ACHN (cell line): ENCODE measurements at regions not wholly inside any gene's neighbourhood (a gene's known extent, or its start where the extent isn't known, plus 50 kb on each side); places are given as distances from the start of the nearest gene placed in this dataset.
"Not testable (repeated sequence)": the region's sequence is repeated elsewhere in the genome, so short reads cannot be mapped to it uniquely, and the experiment has no call there.

Source experiments
- DNase-seq: peaks from one replicate; pipeline ENCODE4 v3.0.0-alpha.2; 2015
- in situ Hi-C: cut with HindIII; loops from 2 replicates; pipeline ENCODE4 v1.10.0; 2017; ENCODE audit warnings: low sequenced_read_pairs, low pct_ligation_motif_present, low pct_unique_long_range_greater_than_20kb

DNA sequence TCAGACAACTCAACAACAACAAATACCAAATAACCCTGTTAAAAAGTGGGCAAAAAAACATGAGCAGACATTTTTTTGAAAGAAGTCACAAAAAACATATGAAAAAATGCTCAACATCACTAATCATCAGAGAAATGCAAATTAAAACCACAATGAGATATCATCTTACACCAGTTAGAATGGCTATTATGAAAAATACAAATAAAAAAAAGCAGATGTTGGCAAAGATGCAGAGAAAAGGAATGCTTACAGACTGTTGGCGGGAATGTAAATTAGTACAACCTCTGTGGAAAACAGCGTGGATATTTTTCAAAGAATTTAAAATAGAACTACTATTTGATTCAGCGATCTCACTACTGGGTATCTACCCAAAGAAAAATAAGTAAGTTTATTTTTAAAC lies 114.0 kb downstream of the SLC38A4 start:
- no peak for DNase-seq
- in situ Hi-C loops: no loop called here

DNA sequence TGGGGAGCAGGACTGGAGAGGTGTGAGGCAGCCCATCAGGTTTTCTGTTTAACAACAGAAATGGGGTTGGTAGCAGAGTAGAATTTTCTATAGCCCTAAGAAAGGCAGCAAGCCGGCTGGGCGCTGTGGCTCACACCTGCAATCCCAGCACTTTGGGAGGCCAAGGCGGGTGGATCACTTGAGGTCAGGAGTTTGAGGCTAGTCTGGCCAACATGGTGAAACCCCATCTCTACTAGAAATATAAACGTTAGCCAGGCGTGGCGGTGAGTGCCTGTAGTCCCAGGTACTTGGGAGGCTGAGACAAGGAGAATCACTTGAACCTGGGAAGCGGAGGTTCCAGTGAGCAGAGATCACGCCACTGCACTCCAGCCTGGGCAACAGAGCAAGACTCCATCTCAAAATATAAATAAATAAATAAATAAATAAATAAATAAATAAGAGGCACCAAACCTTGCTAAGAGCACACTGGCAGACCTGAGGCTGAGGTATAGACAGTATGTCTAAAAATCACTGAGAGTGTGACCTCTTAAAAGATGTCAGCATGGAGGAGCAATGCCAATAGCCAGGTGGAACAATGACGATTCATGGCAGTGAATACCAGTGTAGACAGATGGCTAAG lies 115.6 kb downstream of the SLC38A4 start:
- no peak for DNase-seq

DNA sequence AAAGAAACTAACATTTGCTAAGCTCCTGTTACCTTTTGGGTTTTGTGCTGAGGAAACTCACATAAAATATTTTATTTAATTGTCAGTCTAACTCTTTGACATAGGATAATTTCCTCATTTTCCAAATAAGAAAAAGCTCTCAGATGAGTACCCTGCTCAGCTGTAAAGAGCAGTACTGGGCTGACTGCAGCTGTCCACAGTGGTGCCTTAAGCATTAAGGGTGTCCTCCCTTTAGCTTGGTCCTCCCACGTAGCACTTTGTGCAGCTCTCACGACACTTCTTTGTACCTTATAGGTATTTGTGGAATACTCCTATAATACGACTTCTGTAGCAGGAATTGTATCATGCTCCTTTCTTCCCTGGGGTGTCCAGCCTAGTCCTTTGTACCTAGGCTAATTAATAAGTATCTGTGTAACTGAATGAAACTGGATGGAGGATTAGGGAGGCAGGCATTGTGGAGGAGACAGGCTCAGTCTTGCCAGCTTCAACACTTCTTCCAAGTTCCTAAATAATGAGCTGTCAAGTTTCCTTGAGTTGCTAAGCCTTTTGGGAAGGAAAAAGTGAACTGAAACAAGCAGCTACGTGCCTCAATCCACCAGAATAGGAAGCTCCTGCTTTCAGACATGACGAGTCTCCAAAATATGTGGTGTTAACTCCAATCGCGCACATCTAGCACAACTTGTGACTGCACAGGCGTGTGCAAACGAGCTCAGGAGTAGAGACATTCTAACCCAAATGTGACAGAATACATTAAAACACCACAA lies 123.0 kb downstream of the SLC38A4 start:
- no peak for DNase-seq
- in situ Hi-C loops: no loop called here

More for the DNA sequence above, 115.6 kb downstream of the SLC38A4 start:
- in situ Hi-C loops: no loop called here

DNA sequence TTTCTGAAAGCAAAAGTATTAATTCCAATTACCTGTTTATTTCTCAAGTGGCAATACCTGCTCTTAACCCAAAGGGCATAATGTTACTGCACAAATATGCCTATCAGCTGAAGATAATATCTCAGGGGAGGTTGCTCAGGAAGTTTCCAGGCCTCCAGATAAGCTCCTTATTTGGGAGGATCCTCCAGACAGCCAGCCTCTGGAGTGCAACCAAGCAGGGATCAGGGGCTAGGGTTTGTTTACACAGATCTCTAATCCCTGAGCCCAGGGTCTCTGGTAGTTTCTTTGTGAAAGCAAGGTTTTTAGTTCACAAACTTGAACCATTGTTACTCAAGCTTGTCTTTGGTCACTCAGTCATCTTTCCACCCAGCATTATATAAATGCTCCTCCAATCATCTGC lies 124.4 kb downstream of the SLC38A4 start:
- in situ Hi-C loops: no loop called here
- no peak for DNase-seq

DNA sequence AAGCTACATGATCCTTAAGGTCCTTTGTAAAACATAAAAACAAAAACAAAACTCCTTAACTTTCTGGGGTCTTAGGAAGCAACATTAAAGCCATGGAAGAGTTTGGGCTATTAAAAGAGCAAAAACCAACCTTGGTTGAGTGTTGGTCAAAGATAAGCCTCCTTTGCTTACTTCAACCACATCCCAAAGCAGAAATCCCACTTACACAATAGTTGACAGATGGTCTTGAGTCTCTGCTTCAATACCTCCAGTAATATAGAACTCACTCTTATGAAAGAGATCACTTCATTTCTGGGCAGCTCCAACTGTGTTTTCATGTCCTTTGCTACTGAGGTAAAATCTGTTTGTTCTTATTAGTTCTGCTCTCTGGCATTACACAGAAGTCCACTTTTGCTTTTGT lies 125.8 kb downstream of the SLC38A4 start:
- in situ Hi-C loops: no loop called here
- DNase-seq: no peak

DNA sequence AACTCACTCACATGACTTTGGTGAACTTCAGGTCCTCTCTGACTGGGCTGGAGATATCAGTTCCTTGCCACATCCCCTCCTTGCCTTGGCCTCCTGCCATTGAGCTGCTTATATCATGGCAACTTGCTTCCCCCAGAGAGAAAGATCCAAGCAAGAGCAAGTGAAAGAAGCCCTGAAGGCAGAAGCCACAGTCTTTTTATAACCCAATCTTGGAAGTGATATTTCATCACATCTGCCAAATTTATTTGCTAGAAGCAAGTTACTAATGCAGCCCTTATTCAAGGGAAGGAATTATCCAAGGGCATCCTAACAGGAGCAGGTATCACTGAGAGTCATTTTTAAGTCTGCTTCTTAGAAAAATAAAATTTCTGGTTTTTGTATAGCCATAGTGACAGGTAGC lies 127.8 kb downstream of the SLC38A4 start:
- no peak for DNase-seq
- in situ Hi-C loops: no loop called here

DNA sequence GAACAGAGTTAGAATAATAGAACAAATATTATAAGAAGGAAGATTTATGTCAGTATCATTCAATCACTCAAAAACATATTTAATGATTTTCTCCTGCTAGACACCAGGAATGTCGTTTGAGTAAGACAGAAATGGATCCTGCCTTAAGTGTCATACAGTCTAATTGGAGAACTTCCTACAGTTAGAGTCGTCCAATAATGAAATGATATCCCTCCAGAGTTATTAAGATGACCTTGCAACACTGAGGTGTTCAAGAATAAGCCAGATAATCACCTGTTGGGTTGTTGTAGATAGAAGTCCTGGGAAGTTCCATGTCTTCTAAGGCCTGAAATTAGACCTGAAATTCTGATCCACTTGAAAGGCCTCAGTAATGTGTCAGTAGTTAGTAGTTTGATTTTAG lies 132.3 kb downstream of the SLC38A4 start:
- no peak for DNase-seq
- in situ Hi-C loops: no loop called here

DNA sequence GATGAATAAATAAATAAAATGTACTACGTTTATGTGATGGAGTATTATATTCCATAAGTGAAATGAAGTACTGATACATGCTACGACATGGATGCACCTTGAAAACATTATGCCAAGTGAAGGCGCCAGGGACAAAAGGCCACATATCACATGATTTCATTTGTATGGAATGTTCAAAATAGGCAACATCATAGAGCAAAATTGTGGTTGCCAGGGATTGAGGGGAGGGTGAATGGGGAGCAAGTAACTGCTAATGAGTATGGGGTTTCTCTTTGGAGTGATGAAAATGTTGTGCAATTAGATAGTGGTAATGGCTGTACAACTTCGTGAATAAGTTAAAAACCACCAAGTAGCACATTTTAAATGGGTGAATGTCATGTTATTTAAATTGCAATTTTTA lies 132.8 kb downstream of the SLC38A4 start:
- no peak for DNase-seq

DNA sequence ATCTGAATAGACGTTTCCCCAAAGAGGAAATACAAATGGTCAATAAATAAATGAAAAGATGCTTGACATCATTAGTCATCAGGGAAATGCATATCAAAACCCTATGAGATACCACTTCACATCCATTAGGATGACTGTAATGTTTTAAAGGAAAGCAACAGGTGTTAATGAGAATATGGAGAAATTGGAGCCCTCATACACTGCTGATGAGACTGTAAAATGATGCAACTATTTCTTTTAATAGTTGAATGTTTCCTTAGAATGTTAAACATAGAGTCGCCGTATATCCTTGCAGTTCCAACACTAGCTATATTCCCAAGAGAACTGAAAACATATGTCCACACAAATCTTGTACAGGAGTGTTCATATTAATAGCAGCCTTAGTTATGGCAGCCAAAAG lies 133.2 kb downstream of the SLC38A4 start:
- no peak for DNase-seq
- in situ Hi-C loops: no loop called here

More for the DNA sequence above, 132.8 kb downstream of the SLC38A4 start:
- in situ Hi-C loops: no loop called here

DNA sequence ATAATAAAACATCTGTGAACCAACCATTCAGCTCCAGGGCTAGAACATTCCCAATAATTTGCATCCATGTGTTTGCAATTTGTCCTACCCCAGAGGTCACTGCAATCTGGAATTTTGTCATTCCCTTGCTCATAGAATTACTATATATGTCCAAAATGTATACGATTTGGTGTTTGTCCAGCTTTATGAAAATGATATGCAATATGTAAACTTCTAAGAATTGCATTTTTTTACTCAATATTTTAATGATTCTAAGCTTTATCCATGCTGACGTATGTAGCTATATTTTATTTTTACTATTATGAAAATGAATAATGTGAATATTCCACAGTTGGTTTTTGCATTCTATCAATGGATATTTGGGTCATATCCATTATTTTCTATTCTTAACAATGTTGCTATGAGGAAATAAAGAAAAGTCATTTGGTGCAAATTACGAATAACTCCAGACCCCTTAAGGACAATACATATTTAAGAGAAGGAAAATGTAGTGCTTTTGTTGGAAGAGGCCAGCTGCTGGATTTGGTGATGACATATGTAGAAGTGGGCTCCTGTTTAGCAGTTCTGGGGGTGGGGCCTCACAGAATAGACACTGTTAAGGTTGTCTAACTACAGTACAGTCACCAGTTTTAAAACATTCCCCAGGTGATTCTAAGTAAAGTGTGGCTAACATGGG lies 139.4 kb downstream of the SLC38A4 start:
- DNase-seq: no peak
- in situ Hi-C loops: no loop called here

DNA sequence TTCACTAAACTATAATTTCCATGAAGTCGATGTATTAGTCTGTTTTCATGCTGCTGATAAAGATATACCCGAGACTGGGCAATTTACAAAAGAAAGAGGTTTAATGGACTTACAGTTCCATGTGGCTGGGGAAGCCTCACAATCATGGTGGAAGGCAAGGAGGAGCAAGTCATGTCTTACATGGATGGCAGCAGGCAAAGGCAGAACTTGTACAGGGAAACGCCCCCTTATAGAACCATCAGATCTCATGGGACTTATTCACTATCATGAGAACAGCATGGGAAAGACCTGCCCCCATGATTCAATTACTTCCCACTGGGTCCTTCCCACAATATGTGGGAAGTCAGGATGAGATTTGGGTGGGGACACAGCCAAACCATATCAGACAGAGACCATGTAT lies 141.6 kb downstream of the SLC38A4 start:
- DNase-seq, in situ Hi-C loops: not testable (repeated sequence)

DNA sequence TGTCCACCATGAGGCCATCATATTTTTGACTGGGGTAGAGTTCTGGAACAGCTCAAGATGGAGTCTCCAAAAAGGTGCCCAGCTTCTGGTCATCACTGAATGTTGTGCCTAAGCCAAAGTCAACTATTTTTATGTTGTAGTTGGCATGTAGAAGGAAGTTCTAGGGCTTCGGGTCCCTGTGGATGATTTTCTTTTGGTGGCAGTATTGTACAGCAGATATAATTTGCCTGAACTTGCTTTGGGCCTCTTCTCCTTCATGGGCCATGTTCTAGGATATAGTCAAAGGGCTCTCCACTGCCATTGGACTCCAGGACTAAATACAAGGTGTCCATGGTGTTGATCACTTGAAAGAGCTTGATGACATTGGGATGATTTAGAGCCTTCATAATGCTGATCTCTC lies 143.6 kb downstream of the SLC38A4 start:
- in situ Hi-C loops: no loop called here
- no peak for DNase-seq

DNA sequence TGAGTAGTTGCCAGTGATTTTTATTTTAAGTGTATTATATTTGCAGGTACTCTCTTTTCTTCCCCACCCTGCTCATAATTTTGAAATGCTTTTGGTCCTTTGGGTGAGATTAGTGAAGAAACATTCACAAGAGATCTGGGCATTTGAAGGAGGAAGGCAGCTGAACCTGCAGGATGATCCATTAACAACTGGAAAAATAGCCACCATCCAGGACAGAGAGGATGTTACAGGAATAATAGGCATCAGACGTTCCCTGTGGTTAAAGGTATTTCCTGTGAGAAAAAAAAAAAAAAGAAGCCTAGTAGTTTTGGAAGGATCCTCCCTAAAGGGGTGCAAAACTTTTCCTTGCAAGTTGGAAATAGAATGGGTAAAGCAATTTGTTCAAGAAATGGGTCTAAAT lies 145.3 kb downstream of the SLC38A4 start:
- in situ Hi-C loops: no loop called here
- DNase-seq: no peak

DNA sequence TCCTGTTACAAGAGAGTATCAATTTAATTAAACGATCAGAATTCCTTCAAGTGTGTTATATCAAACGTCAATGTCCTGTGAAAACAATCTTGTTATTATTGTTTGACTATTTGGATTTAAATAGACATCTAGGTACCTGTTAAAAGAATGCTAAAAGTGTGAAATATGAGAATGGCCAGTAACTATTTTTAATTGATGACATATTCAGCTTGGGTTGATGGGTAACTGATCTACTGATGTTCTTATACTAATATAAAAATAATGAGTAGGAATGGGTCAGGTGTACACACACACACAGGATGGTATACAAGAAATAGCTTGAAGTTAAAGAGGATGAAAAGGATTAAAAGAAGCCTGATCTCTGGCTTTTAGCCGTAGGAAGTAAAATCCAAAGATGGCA lies 146.0 kb downstream of the SLC38A4 start:
- no peak for DNase-seq
- in situ Hi-C loops: no loop called here

DNA sequence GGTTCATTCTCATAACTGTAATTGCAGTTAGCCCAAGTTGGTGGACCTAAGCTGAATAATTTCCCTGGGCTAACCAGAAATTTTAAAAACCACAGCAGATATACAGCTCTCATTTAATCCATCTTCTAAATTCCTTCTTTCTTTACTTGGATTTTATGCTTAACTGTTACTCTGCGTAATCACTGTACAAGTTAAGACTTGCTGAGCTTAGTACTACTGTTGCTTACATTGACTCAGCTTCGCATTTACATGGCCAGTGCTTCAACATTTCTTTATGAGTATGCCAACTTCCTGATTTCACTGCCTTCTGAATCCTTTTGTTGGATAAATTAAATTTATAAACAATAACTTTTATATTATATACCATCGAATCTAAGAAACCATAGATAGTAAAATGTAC lies 147.4 kb downstream of the SLC38A4 start:
- no peak for DNase-seq
- in situ Hi-C loops: no loop called here

DNA sequence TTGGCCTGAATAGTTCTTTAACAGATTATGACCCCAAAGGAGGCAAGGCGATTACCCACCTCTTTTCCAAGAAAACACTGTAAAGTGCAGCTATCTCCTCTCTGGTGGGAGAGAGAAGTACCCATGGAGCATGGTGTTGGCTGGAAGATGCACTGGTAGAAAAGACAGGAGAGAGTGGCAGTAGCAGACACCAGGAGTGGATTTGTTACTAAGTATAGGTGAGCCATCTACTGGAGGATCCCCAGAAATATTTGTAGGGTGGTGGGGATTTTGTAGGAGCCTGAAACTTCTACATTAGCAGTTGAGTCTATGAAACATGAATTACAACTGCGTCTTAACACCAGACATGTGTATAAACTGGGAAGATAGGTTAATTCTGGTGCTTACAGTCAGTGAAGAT lies 148.0 kb downstream of the SLC38A4 start:
- in situ Hi-C loops: no loop called here
- peak; percentile 55 for DNase-seq

DNA sequence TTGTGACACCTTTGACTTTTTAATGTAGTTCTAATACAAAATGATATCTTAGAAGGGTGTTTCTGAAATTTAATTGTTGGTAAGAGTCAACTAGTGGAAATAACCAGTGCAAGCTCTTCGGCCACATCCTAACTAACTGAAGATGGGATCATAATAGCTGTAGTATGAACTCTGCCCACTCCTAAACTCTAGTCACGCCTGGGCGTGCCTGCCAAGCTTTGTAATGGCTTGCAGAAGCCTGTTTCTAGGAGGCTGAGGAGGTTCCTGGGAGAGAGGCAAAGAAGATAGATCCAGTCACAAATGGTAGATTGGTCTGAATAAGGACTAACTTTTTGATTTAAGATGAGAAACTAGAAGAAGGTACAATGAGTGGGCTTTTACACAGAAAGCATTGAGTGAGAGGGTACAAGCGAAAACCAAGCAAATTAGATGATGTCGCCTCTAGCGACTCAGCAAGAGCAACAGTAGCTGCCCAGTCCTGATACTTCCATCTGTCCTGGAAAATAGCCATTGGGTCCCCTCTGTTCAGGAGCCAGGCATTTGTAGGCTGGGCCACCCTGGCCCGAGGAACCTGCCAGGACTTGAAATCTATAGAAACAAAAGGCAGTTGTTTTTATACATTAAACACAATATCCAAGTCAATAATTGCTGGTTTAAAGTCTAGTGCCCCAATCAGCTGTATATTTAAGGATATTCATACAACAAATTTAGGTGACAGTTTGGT lies 148.8 kb downstream of the SLC38A4 start:
- no peak for DNase-seq
- in situ Hi-C loops: no loop called here

DNA sequence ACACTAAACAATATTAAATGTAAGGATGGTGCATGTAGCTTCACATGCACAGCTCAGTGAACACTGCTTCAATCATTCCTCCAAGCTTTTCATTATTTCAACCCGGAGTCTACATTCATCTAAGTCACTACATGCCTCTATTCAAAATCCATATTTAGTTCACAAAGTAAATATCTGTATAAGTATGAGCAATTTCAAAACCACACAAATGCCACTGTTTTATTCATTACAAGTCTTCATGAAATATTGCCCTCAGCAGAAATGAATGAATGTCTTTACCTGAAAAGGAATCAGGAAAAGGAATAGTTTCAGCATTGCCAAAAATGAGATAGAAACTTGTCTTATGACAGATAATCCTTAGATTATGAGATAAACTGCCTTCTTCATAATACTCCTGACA lies 149.4 kb downstream of the SLC38A4 start:
- DNase-seq: no peak
- in situ Hi-C loops: no loop called here

DNA sequence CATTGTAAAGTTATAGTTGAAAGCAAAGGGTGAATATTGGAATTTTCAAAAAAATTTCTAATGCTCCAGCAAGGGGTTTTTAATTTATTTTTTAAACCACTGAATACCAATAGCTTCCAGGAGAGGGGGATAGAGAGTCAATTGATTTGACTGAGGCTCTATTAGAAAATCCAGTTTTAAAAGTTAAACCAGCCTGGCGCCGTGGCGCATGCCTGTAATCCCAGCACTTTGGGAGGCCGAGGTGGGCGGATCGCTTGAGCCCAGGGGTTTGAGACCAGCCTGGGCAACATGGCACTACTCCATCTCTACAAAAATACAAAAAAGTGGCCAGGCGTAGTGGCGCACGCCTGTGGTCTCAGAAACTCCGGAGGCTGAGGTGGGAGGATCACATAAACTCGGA lies 150.1 kb downstream of the SLC38A4 start:
- in situ Hi-C loops: no loop called here
- DNase-seq: peak; percentile 62
